Activated CD4-positive, alpha-beta T cell treated with anti-CD3 and anti-CD28 coated beads, Interleukin-2, amount 50 U/mL, for 16 hours (primary cell): ENCODE measurements at regions not wholly inside any gene's neighbourhood (a gene's known extent, or its start where the extent isn't known, plus 50 kb on each side); places are given as distances from the start of the nearest gene placed in this dataset.
A peak's percentile ranks its signal among the peaks of the same experiment; 100 is the strongest.

Source experiments
- DNase-seq: peaks from one replicate; pipeline ENCODE4 v3.0.0-alpha.2; 2020

DNA sequence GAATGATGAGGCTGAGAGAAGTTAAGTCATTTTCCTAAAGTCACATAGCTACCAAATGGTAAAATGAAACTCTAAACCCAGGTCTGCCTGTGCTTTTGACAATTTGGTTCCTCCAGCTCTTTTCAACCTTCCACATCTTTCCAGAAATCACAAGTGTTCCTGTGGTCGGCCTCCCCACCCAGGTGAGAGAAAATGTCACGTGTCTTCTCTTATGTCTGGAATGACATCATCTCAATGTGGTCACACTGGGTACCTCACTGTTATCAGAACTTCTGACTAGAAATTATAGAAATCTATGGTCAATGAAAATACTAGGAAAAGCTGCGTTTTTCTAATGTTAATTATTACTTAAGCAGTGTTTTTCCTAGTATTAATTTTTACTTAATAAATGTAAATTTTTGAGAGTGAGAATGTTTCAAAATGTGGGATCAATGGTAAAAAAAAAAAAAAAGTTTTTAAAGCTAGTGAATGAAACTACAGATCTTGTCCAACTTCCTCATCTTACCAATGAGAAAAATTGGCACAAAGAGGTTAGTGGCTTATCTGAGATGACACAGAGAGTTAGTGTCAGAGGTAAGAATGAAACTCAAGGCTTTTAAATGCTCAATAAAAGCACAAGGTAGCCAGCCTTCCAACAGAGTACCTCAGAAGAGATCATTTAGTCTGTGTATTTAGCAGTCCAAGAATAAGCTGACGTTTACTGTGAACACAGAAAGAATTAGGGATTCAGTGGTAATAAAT is 228.7 kb upstream of the NR4A3 start:
- no peak for DNase-seq

DNA sequence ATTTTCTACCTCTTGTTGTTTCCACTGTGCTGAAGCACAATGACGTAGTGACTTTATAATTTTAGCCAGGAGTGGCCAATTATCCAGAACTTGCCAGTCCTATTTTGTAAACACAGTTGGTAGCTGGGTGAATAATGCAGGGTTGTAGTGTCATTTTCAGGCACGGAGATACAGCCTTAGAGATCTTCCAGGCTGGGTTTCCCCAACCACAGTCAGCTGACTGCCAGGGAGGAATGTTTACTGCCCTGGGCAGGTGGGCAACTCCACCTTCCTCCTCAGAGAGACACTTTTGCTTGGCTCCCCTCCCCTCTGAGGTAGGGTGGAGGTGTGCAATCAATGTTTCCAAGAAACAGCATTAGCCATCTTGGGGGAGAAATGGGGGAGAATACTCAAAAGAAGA is 228.1 kb upstream of the NR4A3 start:
- no peak for DNase-seq

DNA sequence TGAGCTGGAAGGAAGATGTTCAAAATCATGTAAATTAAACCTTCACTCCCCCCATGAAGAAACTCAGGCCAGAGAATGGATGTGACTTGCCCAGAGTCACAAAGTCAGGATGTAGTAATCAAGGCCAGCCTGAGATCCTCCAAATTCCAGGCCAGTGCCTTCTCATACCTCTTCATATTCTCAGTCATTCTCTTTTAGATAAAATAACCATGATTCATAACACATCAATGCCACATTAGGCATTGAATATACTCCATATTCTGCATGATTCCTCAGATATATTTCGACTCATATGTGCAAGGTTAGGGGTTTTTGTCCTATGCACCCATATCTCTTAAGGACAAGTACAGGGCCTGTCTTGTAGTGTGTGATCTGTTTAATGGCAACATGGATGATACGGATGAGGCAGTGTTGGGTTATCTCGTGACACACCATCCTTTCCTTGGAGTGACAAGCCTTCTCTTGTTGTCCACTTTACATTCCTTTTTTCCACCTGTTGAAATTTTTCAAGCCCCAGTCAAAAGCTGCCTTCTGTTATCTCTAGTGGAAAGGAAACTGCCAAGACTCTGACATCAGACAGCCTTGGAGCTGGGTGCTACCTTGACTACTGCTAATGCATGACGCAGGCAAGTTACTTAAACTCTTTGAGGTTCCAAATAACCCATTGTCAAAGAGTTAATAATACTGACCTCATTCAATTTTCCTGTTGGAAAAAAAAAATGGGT is 227.5 kb upstream of the NR4A3 start:
- no peak for DNase-seq

DNA sequence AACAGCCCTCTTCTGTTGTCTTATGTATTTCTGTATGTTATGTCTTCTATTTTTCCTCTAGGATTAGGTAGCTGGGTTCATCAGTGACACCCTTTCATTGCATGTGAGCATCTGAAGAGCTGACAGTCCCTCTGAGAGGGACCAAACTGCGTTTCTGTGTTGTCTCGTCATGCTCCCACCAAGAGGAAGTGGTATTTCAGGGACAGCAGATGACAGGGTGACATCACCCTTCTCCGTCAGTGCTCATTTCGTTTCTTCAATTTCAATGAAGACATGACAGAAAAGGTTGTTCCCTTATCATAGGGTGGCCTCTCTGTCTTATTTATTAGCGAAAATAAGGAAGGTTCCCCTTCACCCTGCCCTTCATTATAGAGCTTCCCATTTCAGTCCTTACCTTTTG is 225.9 kb upstream of the NR4A3 start:
- peak; percentile 19 for DNase-seq

DNA sequence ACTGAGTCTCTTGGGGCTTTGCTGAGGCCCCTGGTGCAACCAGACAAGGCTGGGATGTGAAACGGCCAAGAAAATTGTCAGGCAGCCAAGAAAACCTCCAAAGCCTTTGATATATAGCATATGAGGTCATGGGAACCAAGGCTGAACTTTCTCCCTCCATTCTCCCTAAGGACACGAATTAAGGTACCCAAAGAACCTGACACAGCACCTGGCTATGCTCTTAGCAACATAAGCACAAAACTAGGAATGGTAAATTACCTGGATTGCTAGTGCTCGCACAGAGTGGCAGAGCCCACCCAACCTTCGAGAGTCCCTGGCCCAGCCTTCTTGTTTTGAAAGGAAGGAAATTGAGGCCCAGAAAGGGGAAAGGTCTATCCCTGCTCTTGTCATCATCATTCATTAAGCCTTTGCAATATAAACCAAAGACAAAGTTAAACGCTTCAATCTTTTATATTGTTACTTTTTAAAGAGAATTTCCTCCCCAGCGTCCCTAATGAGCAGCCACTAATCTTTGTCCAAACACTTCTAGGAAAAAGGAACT is 220.0 kb upstream of the NR4A3 start:
- DNase-seq, result no peak

DNA sequence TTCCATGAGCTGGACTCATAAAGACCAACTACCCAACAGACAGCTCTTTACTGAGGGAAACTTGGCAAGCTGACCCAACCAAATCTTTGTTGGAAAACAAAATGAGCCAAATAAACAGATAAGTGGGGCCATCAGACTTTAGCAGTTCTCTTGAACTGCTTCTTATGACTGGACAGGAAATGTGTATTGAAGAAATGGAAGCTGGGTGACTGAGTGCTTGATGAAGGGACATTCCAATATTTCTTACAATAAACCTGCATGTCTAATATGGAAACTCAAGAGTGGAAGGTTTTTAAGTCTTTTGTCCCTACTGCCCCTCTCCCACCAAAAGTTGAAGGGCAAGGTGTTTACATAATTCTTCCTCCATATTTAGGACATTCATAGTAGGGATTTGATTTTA is 218.8 kb upstream of the NR4A3 start:
- no peak for DNase-seq

DNA sequence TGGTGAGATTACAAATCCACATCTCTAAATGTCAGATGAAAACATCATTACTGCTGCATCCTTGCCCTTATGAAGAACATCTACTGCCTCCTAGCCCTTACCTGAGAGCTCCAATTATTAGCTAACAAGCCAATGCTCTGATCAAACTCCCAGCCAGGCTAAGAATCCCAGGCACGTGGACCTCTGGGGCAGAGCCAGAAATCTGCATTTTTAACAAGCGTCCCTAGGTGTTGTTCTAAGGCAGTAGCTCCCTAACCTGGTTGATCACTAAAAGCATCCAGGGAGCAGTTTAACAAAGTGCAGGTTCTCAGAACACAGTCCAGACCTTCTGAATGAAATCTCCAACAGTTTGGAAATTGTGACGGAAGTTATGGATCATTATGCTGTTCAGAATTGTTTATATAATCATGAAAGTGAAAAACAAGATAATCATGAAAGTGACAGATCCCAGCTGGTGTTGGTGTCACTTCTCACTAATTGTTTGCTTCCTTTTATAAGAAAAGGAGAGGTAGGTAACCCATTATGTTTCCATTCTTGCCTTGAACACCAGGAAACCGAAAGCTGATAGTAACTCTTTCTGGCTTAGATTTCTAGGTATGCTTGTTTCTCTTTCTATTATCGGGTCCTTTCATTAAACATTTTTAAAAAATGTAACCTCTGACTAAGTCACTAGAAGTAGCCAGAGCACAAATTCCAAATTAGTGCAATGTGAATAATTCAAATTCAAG is 216.5 kb upstream of the NR4A3 start:
- no peak for DNase-seq

DNA sequence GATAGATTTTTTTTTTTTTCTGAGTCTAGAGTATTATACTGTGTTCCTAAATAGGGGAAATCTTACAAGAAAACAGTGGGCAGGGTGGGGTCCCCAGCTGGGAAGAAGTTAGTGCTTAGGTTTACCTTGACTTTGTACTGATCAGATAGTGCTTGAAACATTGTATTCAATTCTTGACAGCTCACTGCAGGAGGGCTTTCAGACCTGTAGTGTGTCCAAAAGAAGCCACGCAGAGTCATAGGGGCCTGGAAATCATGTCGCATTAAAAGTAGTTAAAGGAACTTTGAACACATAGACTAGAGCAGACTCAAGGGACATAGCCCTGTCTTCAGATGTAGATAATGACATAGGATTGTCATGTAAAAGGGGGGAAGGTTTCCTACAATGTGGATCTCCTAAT is 215.4 kb upstream of the NR4A3 start:
- DNase-seq, result no peak

DNA sequence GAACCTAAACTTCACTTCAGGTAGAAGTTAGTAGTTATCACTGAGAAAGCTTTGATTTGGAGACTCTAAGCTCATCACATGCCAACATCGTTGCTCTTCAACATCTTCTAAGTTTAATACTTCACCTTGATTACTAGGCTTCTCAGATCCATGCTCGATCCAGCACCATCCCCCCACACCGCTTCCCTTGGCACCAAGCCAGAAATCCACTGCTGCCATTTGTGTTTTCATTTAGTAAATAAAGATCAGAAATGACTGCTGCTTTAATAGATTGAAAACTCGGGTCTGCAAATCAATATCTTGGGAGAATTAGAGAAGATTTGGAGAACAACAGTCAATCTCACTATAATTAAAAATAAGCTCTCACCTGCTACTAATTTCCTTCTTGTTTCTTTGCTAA is 214.7 kb upstream of the NR4A3 start:
- DNase-seq, result no peak

DNA sequence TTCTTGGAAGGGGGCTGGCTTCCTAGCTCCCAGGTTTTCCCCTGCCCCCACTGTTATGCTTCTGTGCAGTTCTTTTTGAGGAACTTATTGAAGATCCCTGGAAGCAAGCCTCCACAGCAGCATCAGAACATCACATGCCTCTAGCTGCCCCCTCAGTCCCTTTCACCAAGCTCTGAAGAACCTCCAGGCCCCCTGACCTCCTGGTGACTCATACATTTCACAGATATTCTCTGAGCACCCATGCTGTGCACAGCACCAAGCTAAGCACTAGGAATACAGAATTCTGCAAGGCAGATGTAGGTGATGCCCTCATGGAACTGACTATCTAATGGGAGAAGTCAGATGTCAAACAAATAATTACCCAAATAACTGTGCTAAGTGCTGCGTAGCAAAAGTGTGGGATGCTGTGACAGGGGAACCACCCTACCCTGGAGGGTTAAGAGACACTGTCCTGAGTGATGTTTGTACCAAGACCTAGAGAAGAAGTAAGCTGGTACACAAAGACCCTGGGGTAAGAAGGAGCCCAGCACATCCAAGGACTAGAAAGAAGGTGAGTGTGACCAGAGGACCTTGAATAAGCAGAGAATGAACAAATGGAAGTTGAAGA is 213.7 kb upstream of the NR4A3 start:
- DNase-seq, result no peak

DNA sequence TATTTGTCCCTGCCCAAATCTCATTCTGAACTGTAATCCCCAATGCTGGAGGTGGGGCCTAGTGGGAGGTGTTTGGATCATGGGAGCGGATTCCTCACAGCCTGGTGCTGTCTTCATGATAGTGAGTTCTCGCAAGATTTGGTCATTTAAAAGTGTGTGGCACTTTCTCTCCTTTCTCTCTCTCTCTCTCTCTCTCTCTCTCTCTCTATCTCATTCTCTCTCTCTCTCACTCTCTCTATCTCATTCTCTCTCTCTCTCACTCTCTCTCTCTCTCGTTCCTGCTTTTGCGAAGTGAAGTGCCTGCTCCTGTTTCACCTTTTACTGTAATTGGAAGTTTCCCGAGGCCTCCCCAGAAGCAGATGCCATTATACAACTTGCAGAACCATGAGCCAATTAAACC is 207.3 kb upstream of the NR4A3 start:
- DNase-seq, result no peak

DNA sequence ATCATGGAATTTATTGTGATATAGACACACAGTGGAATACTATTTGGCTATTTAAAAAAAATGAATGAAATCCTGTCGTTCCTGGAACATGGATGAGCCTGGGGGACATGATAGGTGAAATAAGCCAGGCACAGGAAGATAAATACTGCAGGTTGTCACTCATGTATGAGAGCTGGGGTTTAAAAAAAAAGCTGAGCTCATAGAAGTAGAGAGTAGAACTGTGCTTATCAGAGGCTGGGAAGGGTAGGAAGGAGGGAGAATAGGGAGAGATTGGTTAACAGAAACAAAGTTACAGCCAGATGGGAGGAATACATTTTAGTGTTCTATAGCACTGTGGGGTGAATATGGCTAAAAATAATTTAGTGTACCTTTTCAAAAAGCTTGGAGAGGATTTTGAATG is 200.6 kb upstream of the NR4A3 start:
- no peak for DNase-seq

DNA sequence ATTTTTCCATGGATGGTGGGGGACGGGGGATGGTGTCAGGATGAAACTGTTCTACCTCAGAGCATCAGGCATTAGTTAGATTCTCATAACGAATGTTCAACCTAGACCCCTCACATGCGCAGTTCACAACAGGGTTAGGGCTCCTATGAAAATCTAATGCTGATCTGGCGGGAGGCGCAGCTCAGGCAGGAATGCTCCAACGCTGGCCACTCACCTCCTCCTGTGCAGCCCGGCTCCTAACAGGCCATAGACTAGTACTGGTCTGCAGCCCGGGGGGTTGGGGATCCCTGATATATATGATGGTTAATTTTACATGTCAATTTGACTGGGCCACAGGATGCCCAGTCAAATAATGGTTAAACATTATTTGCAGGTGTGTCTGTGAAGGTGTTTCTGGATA is 199.0 kb upstream of the NR4A3 start:
- DNase-seq, result no peak

DNA sequence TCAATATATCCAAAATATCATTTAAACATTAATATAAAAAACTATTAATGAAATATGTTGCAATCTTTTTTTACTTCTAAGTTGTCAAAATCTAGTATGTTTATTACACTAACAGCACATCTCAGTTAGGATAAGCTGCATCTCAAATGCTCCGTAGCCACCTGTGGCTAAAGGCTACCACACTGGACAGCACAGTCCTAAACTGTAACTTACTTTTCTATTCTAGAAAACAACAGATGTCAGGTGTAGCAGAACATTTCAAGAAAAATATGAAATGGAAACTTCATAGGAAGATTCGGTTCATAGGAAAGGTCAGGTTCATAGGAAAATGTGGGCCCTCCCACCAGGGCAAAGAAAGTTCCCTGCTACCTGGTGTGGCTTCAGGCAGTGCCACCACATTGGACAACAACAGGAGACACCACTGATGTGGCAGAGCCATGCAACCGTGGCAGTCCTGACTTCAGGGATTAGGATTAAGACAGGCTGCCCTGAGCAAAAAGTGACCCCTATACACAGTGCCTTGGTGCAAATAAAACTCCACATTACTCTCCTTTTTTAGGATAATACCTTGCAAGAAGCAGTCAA is 197.8 kb upstream of the NR4A3 start:
- DNase-seq, result no peak

DNA sequence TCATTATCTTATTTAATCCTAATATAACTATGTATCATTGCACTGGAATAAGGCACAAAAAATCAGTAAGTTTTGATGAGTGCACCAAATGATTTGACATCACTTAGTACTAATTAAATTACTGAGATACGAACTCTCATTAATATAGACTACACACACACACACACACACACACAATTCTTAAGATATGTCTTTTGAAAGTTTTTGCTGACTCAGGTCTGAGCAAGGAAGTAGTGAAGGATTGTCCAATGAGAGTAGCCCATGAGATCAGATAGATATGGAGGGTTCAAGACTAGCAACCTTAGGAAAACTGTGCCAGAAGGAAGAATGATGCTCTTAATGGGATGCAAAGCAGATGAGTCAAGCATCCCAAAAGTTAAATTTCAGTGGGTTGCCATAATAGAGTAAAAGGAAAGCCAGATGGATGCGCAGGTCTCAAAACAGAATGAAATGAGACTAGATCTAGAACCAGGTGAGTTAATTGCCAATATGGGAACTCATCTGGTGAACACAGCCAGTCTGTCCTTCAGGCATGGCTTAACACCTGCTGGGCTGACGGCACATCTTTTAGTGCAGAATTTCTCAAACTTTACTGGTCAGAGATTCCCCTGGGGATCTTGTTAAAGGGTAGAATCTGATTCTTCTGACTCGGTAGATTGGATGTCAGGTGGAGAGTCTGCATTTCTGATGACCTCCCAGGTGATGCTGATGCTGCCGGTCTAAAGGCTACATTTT is 197.0 kb upstream of the NR4A3 start:
- no peak for DNase-seq

DNA sequence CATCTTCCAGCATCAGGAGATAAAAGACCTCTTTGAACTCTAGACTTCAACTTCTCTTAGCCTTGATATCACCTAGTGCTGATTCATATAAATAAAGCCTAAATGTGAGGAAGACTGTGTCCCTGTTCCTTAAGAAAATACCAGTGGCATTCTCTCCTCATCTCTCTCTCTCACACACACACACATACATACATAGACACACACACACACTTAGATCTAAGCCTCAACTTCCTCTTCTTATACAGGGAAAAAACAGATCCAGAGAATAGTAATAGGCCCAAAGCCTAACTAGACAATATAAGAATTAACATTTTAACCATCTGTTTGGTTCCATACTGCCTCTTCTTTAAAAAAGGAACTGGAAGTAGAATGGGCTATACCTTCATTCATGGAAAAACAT is 195.3 kb upstream of the NR4A3 start:
- DNase-seq, result no peak

DNA sequence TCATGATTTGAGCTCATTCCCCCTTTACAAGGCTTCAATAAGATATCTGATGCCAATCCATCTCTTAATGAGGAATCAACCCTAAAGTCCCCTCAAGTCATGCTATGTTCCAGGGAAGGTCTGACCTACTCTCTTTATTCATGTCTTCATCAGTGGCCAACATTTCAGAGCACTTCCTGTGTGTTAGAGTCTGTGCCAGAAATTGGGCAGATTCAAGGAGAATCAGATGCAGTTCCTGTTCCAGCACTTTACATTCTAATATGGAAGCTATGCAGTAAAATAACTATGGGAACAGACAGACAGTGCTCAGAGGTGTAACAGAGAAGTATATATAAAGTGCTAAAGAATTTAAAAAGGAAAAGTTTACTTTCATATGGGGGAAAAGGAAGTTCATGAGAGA is 193.4 kb upstream of the NR4A3 start:
- DNase-seq, result no peak

DNA sequence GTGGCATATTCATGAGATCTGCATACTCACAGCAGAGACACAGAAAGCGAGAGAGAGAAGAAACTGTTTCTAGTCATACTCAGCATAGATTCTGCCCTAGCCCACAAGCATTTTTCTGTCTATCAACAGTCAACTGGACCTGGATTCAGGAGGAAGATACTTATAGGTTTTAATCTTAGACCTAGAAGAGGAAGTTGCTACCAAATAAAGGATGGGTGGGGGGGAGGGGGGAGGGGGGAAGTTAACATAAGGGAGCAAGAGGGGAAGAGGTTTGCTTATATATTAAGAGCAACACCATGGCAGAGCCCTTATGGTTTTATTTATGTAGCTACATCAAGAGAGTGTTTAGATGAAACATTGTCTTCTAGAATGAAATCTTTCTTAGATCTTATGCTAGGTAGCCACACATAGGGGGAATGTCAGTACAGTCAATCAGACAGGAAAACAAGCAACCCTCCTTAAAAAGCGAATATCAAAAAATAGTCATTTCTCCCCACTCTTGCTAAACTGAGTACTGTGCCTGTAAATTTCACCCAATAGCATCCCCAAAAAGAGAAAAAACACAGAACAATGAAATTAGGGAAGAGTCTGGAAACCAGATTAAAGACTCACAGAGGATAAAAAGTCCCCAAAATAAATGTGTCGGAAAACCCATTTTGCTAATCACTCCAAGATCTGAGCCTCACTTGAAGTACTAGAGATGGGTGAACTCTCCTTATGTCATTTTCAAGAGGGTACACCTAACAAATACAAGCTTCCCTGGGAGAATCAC is 192.7 kb upstream of the NR4A3 start:
- no peak for DNase-seq

DNA sequence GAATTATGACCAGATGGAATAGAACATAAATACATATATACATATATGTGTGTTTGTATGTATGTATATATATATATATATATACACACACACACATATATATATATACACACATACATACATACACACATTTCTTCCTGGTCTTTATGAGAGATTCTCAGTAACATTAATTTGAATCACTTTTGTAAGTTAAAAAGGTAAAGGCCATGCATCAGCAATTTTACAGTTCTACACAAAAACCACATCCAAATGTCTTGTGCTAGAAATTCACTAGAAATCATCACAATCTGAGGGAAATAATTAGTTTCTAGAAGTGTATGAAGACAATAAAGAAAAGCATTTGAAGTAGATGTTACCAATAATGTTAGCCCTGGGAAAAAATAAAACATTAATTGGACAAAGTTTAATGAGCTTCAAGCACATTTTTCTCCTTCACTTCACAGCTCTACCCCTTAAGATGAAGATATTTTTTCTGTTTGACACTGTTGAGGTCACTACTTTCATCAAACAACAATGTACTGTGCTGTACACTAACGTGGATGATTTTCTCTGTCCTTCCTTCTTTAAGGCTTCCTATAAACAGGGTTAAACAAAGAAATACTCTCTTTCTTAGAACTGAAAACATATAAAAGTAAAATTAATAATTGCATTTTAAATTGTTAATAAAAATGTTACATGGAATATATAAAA is 189.2 kb upstream of the NR4A3 start:
- DNase-seq, result no peak

DNA sequence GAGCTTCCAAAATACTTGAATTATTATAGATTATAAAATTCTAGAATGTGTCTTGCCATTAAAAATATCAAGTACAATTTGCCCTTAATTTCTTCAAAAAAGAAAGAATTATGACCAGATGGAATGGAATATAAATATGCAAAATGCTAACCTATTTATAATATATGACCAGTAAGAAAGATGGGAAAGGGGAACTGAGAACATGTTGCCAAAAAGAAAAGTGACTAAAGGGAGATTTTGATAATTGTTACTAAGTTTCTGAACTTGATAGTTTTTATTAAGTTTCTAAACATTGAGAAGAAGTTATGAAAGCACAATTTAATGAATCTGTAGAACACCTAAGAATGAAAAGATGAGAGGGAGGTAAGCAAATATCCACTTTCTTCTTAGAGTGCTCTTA is 188.4 kb upstream of the NR4A3 start:
- no peak for DNase-seq

DNA sequence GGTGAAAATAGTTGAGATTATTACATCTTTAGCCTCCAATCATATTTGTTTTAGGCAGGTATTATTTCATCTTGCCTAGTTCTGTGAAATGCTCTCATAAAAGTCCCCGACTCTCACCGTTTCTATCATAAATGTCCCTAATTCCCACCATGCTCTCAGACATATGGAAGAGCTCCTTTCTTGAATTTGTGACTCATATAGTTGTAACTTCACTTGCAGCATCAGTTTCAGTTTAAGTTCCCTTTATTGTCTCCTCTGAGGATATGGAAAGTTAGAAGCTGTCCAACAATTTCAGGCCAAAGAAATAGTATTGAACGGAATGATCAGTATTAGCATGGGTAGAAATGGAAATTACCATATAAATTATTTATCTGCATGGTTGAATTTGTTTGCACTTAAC is 187.5 kb upstream of the NR4A3 start:
- DNase-seq, result no peak
